ENCODE measurements at regions not wholly inside any gene's neighbourhood (a gene's known extent, or its start where the extent isn't known, plus 50 kb on each side); places are given as distances from the start of the nearest gene placed in this dataset.

- TF ChIP-seq EZH2phosphoT487 (IDR thresholded peaks at IDR 0.05; ENCODE audit: borderline replicate concordance, low read length) (no peak), CTCF (IDR thresholded peaks at IDR 0.05; ENCODE audit: low read depth, low read length, poor library complexity, severe bottlenecking) (no peak)
- no peak overlapping the region for H3K4me3 ChIP-seq (ENCODE audit: low read length)
- no peak overlapping the region for H3K4me2 ChIP-seq (ENCODE audit: low read length)
- no peaks in the 10 kb centered on the region for H3K36me3 ChIP-seq (ENCODE audit: control insufficient read depth, low read length)
- no peaks in the 10 kb centered on the region for H3K9me2 ChIP-seq (replicated peaks; ENCODE audit: control insufficient read depth, low read length)
- no peaks in the 10 kb centered on the region for H4K20me1 ChIP-seq (ENCODE audit: control insufficient read depth, insufficient read depth, low read depth, low read length)
- no peak overlapping the region for H3K27ac ChIP-seq (ENCODE audit: low read depth, low read length)
- no peaks in the 10 kb centered on the region for H3K79me2 ChIP-seq (ENCODE audit: control insufficient read depth, low read length)
- H3K9me3 ChIP-seq (ENCODE audit: control insufficient read depth, insufficient read depth, low read length), result no peaks in the 10 kb centered on the region
- no peaks in the 10 kb centered on the region; the same call in 1 of the 2 replicates for H3K27me3 ChIP-seq (ENCODE audit: control insufficient read depth, low read length)
- H3K4me1 ChIP-seq (ENCODE audit: control insufficient read depth, low read length), result no peaks in the 10 kb centered on the region
- H3F3A ChIP-seq (ENCODE audit: control insufficient read depth, insufficient read depth), result no peaks in the 10 kb centered on the region
Measured at GRCh38 chr4:74631988-74632387, 162.3 kb downstream of the BTC start.

GRCh38 chr4:74632634-74633033, 161.7 kb downstream of the BTC start:
- no peaks in the 10 kb centered on the region for H3K4me1 ChIP-seq (ENCODE audit: control insufficient read depth, low read length)
- H3K9me2 ChIP-seq (replicated peaks; ENCODE audit: control insufficient read depth, low read length), result no peaks in the 10 kb centered on the region
- no peaks in the 10 kb centered on the region for H3K36me3 ChIP-seq (ENCODE audit: control insufficient read depth, low read length)
- H3F3A ChIP-seq (ENCODE audit: control insufficient read depth, insufficient read depth), result no peaks in the 10 kb centered on the region
- peaks cover 4% of the 10 kb centered on the region; the same call in 1 of the 2 replicates for H3K27me3 ChIP-seq (ENCODE audit: control insufficient read depth, low read length)
- no peak overlapping the region for H3K4me2 ChIP-seq (ENCODE audit: low read length)
- H3K27ac ChIP-seq (ENCODE audit: low read depth, low read length), result no peak overlapping the region
- no peaks in the 10 kb centered on the region for H3K9me3 ChIP-seq (ENCODE audit: control insufficient read depth, insufficient read depth, low read length)
- no peaks in the 10 kb centered on the region for H3K79me2 ChIP-seq (ENCODE audit: control insufficient read depth, low read length)
- TF ChIP-seq CTCF (IDR thresholded peaks at IDR 0.05; ENCODE audit: low read depth, low read length, poor library complexity, severe bottlenecking), result no peak
- no peak for TF ChIP-seq EZH2phosphoT487 (IDR thresholded peaks at IDR 0.05; ENCODE audit: borderline replicate concordance, low read length)
- H4K20me1 ChIP-seq (ENCODE audit: control insufficient read depth, insufficient read depth, low read depth, low read length), result no peaks in the 10 kb centered on the region
- no peak overlapping the region for H3K4me3 ChIP-seq (ENCODE audit: low read length)

- H3K4me3 ChIP-seq (ENCODE audit: low read length), result no peak overlapping the region
- no peaks in the 10 kb centered on the region for H3K9me2 ChIP-seq (replicated peaks; ENCODE audit: control insufficient read depth, low read length)
- H3K36me3 ChIP-seq (ENCODE audit: control insufficient read depth, low read length), result no peaks in the 10 kb centered on the region
- no peaks in the 10 kb centered on the region for H3K4me1 ChIP-seq (ENCODE audit: control insufficient read depth, low read length)
- H4K20me1 ChIP-seq (ENCODE audit: control insufficient read depth, insufficient read depth, low read depth, low read length), result no peaks in the 10 kb centered on the region
- TF ChIP-seq CTCF (IDR thresholded peaks at IDR 0.05; ENCODE audit: low read depth, low read length, poor library complexity, severe bottlenecking) (no peak), EZH2phosphoT487 (IDR thresholded peaks at IDR 0.05; ENCODE audit: borderline replicate concordance, low read length) (no peak)
- no peaks in the 10 kb centered on the region for H3F3A ChIP-seq (ENCODE audit: control insufficient read depth, insufficient read depth)
- H3K27me3 ChIP-seq (ENCODE audit: control insufficient read depth, low read length), result peaks cover 4% of the 10 kb centered on the region; the same call in 1 of the 2 replicates
- H3K9me3 ChIP-seq (ENCODE audit: control insufficient read depth, insufficient read depth, low read length), result no peaks in the 10 kb centered on the region
- no peak overlapping the region for H3K27ac ChIP-seq (ENCODE audit: low read depth, low read length)
- no peak overlapping the region for H3K4me2 ChIP-seq (ENCODE audit: low read length)
- H3K79me2 ChIP-seq (ENCODE audit: control insufficient read depth, low read length), result no peaks in the 10 kb centered on the region
Measured at GRCh38 chr4:74635074-74635473, 159.2 kb downstream of the BTC start.
